ENCODE measurements at regions not wholly inside any gene's neighbourhood (a gene's known extent, or its start where the extent isn't known, plus 50 kb on each side); places are given as distances from the start of the nearest gene placed in this dataset.
"Not testable (repeated sequence)": the region's sequence is repeated elsewhere in the genome, so short reads cannot be mapped to it uniquely, and the experiment has no call there.

- DNase-seq: no peak
Observed at GRCh38 chr18:41899535-41899934, 55.5 kb upstream of the PIK3C3 start.

- DNase-seq: no peak
Observed at GRCh38 chr18:41893432-41893831, 61.6 kb upstream of the PIK3C3 start.

DNA sequence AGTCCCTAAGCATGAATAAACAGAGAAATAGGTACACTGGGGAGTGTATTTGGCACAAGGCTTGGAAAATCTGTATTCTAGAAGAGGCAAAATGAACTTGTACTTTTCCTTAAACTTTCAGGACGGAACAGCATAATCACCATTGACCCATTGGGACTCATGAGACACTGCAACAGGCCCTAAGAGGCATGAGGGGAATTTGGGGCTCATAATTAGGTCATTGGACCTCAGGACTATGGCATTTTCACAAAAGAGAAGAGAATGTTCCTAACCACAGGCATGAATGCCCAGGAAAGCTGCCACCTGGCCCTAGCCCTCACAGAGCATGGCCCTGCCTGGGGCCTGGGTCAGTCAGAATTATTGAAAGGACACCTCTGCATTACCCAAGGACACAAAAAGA lies 67.9 kb upstream of the PIK3C3 start:
- DNase-seq: no peak

- DNase-seq: no peak
Observed at GRCh38 chr18:41886126-41886807, 68.8 kb upstream of the PIK3C3 start.

- DNase-seq: no peak
Observed at GRCh38 chr18:41881285-41881684, 73.7 kb upstream of the PIK3C3 start.

GRCh38 chr18:41879256-41879655 lies 75.8 kb upstream of the PIK3C3 start:
- DNase-seq: no peak

DNA sequence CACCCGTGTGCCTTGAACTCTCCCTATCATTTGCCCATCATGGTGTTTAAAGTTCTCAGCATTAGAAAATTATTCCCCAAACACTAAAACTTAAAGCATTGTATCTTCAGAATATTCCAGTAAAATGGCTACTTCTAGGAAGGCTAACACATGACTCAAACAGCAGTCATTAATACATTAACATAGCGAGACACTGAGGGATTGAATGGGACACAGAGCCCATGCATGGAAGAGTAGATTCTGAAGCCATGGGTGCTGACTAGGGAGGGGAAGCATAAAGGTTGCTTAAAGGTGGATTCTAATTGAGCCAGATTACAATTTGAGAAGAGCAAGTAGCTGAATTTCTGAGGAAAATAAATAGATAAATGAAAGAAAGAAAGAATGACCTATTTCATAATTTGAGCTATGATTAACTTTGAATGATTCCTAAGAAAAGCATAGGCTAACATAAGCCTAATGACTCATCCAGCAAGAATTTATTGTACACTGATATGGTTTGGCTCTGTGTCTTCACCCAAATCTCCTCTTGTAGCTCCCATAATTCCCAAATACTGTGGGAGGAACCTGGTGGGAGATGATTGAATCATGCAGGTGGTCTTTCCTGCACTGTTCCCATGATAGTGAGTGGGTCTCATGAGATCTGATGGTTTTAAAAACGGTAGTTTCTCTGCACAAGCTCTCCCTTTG lies 79.8 kb upstream of the PIK3C3 start:
- DNase-seq: no peak

- no peak for DNase-seq
Observed at GRCh38 chr18:41873730-41874129, 81.3 kb upstream of the PIK3C3 start.

GRCh38 chr18:41872206-41872605 lies 82.8 kb upstream of the PIK3C3 start:
- DNase-seq: no peak

DNA sequence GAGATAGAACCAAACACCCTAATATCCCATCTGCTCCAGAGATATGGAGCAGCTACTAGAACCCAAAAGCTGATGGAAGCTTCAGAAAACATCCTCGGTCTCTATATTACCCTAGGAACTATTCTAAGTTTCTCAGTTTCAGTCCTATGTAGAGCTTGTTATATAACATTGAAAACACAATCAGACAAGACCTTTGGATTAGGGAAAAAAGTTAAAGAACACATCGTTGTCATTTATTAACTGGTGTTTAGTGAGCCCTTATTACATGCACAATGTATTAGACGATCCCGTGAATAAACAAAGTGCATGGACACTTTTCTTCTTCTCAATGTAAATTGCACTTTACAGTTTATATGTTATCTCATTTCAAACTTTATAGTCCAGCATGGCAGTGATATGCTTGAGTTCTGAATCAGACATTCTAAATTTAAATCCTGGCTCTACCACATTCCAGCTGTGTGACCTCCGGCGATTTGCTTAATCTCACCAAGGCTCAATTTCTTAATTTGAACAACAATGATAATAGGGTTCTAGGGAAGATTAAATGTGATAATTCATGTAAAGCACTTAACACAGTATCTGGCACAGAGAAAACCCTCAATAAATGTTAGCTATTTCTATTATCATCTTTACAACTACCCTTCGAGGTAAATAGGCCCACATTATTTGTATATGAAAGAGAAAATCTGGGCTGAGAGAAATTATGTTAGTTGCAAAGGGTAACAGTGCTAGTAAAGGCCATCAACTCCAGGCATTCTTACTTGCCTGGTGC lies 83.6 kb upstream of the PIK3C3 start:
- DNase-seq: no peak

- no peak for DNase-seq
Observed at GRCh38 chr18:41870817-41871216, 84.2 kb upstream of the PIK3C3 start.

DNA sequence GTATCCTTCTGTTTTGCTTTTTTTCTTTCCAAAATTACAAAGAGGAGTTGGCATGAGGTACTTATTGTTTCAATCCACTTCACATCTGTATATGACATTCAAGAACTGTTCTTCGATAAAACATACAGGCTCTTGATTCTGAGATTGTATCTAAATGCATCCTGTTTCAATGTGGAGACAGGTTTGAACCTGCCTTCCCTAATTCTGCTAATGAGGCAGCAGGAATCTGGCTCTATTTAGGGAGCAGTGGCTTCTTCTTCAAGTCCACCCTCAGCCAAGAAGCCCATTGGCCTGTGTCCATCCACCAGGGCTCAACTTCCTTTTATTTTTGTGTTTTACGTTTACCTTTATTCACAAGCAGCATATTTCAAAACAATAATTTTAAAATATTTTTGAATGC lies 84.8 kb upstream of the PIK3C3 start:
- DNase-seq: no peak

- DNase-seq: not testable (repeated sequence)
Observed at GRCh38 chr18:41865796-41866195, 89.2 kb upstream of the PIK3C3 start.

DNA sequence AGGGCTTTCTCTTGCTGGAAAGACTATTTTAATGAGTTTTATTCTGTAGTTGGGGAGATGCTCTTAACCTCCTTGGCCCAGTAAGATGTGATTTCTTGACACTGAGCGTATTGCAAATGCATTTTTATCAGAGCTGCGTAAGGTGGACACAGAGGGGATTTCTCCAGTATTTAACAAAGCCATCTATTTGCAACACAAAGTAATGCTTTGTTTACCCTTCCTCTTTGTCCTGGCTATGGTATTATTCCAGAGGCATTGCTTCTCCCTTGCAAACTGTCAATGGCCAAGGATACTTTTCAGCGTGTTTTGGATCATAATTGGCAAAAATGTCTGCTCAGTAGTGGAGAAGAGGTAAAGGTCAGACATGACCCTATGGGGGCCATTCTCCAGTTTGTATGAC lies 90.8 kb upstream of the PIK3C3 start:
- DNase-seq: no peak

GRCh38 chr18:41862921-41863320 lies 92.1 kb upstream of the PIK3C3 start:
- no peak for DNase-seq

- DNase-seq: no peak
Observed at GRCh38 chr18:41860987-41861386, 94.0 kb upstream of the PIK3C3 start.

- DNase-seq: no peak
Observed at GRCh38 chr18:41858761-41859555, 96.1 kb upstream of the PIK3C3 start.

- no peak for DNase-seq
Observed at GRCh38 chr18:41853280-41853679, 101.8 kb upstream of the PIK3C3 start.

DNA sequence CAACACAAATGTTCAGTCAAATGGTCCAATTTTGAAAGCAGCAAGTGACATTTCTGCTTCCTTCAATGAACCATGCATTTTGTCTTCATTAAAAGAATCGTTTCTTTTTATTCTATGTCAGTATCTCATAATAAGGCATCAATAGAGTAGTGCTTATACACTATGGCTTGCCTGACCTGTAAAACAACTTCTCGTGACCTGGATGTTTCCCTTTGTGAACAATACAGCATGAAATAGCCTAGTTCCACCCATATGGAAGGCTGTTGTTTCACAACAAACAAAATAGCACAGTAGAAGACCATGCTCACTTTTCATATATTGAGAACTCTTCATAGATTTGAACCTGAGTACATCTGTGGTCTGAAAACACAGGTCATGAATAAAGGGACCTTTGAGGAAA lies 104.3 kb upstream of the PIK3C3 start:
- no peak for DNase-seq

DNA sequence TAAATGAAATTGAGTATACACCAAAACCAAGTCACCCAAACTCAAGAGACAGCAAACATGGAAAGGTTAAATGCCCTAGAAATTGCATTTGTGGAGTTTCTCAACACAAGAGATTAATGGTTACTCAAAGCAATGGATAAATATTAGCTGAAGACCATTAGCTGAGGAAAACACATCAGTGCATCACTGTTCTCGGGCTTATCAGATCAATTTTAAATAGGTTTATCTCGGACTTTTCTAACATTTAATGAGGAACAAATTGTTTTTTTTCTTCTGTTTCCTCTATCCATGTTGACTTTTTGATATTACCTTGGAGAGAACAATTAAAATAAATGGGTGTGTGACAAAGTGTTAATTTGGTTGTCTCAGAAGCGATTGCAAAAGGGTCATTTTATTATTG lies 105.4 kb upstream of the PIK3C3 start:
- no peak for DNase-seq

DNA sequence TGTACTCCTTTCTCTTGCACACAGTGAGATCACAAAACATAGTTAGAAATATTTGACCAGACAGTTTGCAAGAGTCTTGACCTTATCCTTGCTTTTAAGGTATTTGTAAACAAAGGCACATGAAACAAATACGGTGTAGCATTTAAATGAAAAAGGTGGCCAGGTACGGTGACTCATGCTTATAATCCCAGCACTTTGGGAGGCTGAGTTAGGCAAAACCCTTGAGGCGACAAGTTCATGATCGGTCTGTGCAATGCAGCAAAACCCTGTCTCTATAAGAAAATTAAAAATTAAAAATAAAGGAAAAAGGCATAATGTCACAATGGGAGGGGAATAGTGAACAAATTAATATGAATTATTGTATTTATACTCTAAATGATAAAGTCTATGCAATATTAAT lies 109.5 kb upstream of the PIK3C3 start:
- DNase-seq: no peak

- DNase-seq: no peak
Observed at GRCh38 chr18:41842886-41843285, 112.1 kb upstream of the PIK3C3 start.
